HEK293T (cell line): ENCODE measurements at regions not wholly inside any gene's neighbourhood (a gene's known extent, or its start where the extent isn't known, plus 50 kb on each side); places are given as distances from the start of the nearest gene placed in this dataset.

Experiments used
- ARNT ChIP-seq: fragments of 450-650 bp; IDR thresholded peaks from 2 replicates; pipeline ENCODE4 v1.6.1; 2017; ENCODE audit warnings: mild to moderate bottlenecking
- BHLHE40 ChIP-seq: fragments of 450-650 bp; IDR thresholded peaks from 2 replicates; pipeline ENCODE4 v1.6.1; 2016; ENCODE audit warnings: mild to moderate bottlenecking, moderate library complexity, borderline replicate concordance
- FOXK2 ChIP-seq: fragments of 450-650 bp; IDR thresholded peaks from 2 replicates; pipeline ENCODE4 v1.6.1; 2016; ENCODE audit warnings: mild to moderate bottlenecking
- FOXM1 ChIP-seq: fragments of 450-650 bp; IDR thresholded peaks from 2 replicates; pipeline ENCODE4 v1.6.1; 2017; ENCODE audit warnings: mild to moderate bottlenecking, borderline replicate concordance

DNA sequence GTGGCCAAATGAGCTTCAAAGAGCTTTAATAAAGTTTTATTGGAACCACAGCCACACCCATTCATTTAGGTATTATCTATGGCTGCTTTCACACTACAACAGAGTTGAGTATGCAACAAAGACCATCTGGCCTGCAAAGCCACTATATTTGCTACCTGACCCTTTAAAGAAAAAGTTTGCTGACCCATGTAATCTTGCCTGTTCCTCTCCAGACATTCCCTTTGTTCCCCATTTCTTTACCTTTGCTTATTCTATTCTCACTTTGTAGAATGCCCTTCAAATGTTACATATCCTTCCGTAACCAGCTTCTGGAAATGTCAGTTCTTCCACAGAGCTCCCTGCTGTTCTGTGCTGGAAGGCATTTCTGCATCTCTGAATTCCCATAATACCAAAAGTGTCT lies 320.2 kb downstream of the TLE1 start:
- TF ChIP-seq ARNT: no peak
- no peak for TF ChIP-seq FOXM1
- TF ChIP-seq FOXK2: no peak
- TF ChIP-seq BHLHE40: no peak
